ENCODE measurements at regions not wholly inside any gene's neighbourhood (a gene's known extent, or its start where the extent isn't known, plus 50 kb on each side); places are given as distances from the start of the nearest gene placed in this dataset.

DNA sequence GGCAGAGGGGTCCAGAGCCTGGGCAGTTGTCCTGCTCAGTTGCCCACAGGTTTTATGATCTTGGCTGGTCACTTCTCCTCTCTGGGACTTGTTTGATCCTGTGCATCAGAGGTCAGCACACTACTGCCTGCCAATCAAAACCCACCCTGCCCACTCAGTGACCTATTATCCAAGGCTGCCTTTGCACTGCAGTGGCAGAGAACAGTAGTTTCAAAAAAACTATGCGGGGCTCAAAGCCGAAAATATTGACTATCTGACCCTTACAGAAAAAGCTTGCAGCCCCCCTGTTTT lies 218.2 kb downstream of the CYP26B1 start:
- Histone ChIP-seq H3K36me3 (ENCODE audit: low read length) (no peaks in the 10 kb centered on the region), H3K27me3 (ENCODE audit: low read length) (no peaks in the 10 kb centered on the region), H2AFZ (ENCODE audit: low read depth, low read length, severe bottlenecking) (no peak overlapping the region), H4K20me1 (ENCODE audit: low read depth, low read length) (no peaks in the 10 kb centered on the region), H3F3A (ENCODE audit: insufficient read depth) (no peaks in the 10 kb centered on the region), H3K27ac (ENCODE audit: low read depth, low read length) (no peak overlapping the region), H3K79me2 (ENCODE audit: insufficient read depth, low read length) (no peaks in the 10 kb centered on the region), H3K9ac (ENCODE audit: low read length) (no peak overlapping the region), H3K4me2 (ENCODE audit: low read depth, low read length, poor library complexity, severe bottlenecking) (no peak overlapping the region), H3K9me3 (ENCODE audit: insufficient read depth, low read length) (no peaks in the 10 kb centered on the region), H3K4me3 (ENCODE audit: insufficient read depth, low read length, poor library complexity, severe bottlenecking) (no peak overlapping the region), H3K9me2 (replicated peaks; ENCODE audit: insufficient read depth, low read length) (no peaks in the 10 kb centered on the region)
- TF ChIP-seq, protein P1, sequence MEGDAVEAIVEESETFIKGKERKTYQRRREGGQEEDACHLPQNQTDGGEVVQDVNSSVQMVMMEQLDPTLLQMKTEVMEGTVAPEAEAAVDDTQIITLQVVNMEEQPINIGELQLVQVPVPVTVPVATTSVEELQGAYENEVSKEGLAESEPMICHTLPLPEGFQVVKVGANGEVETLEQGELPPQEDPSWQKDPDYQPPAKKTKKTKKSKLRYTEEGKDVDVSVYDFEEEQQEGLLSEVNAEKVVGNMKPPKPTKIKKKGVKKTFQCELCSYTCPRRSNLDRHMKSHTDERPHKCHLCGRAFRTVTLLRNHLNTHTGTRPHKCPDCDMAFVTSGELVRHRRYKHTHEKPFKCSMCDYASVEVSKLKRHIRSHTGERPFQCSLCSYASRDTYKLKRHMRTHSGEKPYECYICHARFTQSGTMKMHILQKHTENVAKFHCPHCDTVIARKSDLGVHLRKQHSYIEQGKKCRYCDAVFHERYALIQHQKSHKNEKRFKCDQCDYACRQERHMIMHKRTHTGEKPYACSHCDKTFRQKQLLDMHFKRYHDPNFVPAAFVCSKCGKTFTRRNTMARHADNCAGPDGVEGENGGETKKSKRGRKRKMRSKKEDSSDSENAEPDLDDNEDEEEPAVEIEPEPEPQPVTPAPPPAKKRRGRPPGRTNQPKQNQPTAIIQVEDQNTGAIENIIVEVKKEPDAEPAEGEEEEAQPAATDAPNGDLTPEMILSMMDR (IDR thresholded peaks at IDR 0.05; ENCODE audit: insufficient read depth, low read length, poor library complexity, severe bottlenecking) = no peak
- no peak for TF ChIP-seq EZH2phosphoT487 (conservative IDR thresholded peaks at IDR 0.05; ENCODE audit: low read length)

DNA sequence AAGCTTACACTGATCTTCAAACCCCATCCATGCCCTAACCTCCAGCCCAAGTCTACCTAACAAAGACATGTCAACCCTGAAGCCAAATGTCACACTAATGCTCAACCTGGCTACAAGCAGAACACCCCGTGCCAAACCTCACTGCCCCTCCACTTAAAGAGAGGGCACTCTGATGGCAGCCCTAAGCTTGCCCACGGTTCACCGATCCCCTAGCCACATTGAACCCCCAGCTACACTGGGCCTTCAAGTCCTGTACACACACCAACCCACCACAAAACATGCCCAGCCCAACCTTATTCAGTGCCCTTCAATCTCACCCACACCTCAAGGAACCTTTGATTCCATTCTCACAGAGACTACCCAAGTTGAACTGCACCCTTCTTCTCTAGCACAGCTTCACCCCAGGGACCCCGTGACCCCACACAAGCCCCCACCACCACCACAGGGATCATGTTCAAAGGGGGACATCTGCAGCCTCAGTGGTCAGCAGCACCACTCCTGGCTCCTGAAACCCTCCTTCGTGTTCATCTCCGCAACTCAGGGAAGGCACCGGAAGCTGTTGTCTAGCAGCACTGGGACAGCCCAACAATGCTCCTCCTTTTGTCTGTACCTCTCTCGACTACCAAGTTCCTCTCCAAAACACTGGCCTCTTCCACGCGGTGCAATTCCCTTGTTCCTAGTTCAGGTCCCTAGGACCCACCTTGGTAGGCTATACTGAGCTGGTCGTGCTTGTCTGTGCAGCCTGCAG lies 218.8 kb downstream of the CYP26B1 start:
- Histone ChIP-seq H3K9ac (ENCODE audit: low read length) (no peak overlapping the region), H4K20me1 (ENCODE audit: low read depth, low read length) (no peaks in the 10 kb centered on the region), H3K9me3 (ENCODE audit: insufficient read depth, low read length) (no peaks in the 10 kb centered on the region), H2AFZ (ENCODE audit: low read depth, low read length, severe bottlenecking) (no peak overlapping the region), H3F3A (ENCODE audit: insufficient read depth) (no peaks in the 10 kb centered on the region), H3K36me3 (ENCODE audit: low read length) (no peaks in the 10 kb centered on the region), H3K9me2 (replicated peaks; ENCODE audit: insufficient read depth, low read length) (no peaks in the 10 kb centered on the region), H3K79me2 (ENCODE audit: insufficient read depth, low read length) (no peaks in the 10 kb centered on the region), H3K4me2 (ENCODE audit: low read depth, low read length, poor library complexity, severe bottlenecking) (no peak overlapping the region), H3K4me3 (ENCODE audit: insufficient read depth, low read length, poor library complexity, severe bottlenecking) (no peak overlapping the region), H3K27ac (ENCODE audit: low read depth, low read length) (no peak overlapping the region), H3K27me3 (ENCODE audit: low read length) (no peaks in the 10 kb centered on the region)
- TF ChIP-seq EZH2phosphoT487 (conservative IDR thresholded peaks at IDR 0.05; ENCODE audit: low read length) = no peak
- TF ChIP-seq, protein P1 (IDR thresholded peaks at IDR 0.05; ENCODE audit: insufficient read depth, low read length, poor library complexity, severe bottlenecking) = no peak

DNA sequence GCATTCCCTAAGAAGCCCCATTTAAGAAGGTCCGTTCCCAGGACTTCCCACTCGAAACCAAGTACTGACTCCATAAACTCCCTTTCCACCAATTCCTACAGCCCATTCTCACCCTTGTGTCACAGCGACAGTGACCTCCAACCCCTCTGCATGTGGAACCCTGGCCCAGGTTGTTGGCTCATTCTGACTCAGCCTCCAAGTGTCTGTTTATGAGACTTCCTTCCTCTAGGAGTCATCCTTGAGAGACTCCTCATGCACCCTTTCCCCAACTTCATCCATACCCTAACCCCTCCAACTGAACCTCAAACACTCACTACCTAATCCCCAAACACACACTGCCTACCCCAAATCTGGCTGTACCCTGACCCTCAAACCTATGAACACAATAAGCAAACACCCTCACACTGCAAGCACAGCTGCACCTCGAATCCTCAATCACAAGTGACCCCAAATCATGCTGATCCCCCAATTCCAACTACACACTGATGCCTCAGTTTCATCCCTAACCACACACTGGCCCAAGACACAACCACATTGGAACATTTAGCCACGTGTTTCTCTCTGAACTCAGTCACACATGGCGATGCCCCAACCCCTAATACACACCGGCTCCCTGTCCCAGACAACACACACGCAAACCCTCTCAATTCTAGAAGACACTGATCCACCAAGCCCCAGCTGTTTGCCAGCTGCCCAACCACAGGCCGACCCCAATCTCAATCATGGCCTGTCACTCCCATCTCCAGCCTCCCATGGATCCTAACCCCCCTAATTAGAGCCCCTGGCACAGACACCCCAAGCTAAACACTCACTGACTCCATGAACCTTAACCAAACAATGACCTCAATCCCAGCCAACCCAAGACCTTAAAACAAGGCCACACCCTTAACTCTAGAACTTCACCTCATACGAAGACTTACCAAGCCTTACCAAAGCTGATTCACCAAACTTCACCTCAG lies 219.6 kb downstream of the CYP26B1 start:
- H3K79me2 ChIP-seq (ENCODE audit: insufficient read depth, low read length) = no peaks in the 10 kb centered on the region
- no peak overlapping the region for H2AFZ ChIP-seq (ENCODE audit: low read depth, low read length, severe bottlenecking)
- no peaks in the 10 kb centered on the region for H3K36me3 ChIP-seq (ENCODE audit: low read length)
- H3F3A ChIP-seq (ENCODE audit: insufficient read depth) = no peaks in the 10 kb centered on the region
- H3K9ac ChIP-seq (ENCODE audit: low read length) = no peak overlapping the region
- no peaks in the 10 kb centered on the region for H3K27me3 ChIP-seq (ENCODE audit: low read length)
- no peak overlapping the region for H3K27ac ChIP-seq (ENCODE audit: low read depth, low read length)
- H3K4me3 ChIP-seq (ENCODE audit: insufficient read depth, low read length, poor library complexity, severe bottlenecking) = no peak overlapping the region
- TF ChIP-seq, protein P1 (IDR thresholded peaks at IDR 0.05; ENCODE audit: insufficient read depth, low read length, poor library complexity, severe bottlenecking) = no peak
- no peak for TF ChIP-seq EZH2phosphoT487 (conservative IDR thresholded peaks at IDR 0.05; ENCODE audit: low read length)
- H3K9me2 ChIP-seq (replicated peaks; ENCODE audit: insufficient read depth, low read length) = no peaks in the 10 kb centered on the region
- H4K20me1 ChIP-seq (ENCODE audit: low read depth, low read length) = no peaks in the 10 kb centered on the region
- no peak overlapping the region for H3K4me2 ChIP-seq (ENCODE audit: low read depth, low read length, poor library complexity, severe bottlenecking)
- no peaks in the 10 kb centered on the region for H3K9me3 ChIP-seq (ENCODE audit: insufficient read depth, low read length)
